TTC549 (cell line): ENCODE measurements at regions not wholly inside any gene's neighbourhood (a gene's known extent, or its start where the extent isn't known, plus 50 kb on each side); places are given as distances from the start of the nearest gene placed in this dataset.
"Not testable (repeated sequence)": the region's sequence is repeated elsewhere in the genome, so short reads cannot be mapped to it uniquely, and the experiment has no call there.

Source experiments
- FAIRE-seq: peaks from 2 replicates; lab custom pipeline; 2012; peaks lifted over from hg19 to GRCh38; lab: Jason Lieb, UNC

DNA sequence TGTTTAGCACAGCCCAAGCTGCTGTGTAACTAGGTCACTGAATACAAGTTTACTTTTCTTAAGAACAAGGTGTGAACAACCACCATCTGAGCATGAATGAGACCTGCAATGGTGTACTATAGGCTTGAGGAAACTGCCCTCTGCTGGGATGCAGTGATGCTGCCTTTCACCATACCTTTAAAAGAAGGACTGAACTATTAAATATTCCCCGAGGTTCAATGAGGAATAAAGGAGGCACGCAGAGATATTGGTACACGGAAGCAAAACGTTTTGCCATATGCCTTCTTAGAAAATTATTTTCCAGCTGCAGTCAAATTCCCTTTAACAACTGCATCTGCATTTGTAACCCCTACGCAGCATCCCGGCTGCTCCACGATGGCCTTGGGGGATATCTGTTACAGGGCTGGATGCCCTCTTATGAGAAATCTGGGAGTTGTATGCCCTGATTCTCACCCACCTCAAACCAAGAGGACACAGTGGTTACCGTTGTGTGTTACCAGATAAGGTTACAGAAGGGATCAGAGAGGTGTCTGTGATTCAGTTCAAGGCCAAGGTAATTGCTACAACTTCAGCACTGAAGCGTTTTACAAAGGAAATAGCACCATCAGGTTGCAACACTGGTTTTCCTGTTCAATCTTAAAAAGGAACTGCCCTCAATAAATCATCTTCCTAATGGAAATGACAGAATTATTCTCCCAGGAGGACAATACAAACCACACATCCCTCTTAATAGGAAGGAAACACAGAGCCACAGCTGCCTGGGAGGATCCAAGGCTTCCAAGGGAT lies 470.5 kb downstream of the LTN1 start:
- FAIRE-seq: no peak

DNA sequence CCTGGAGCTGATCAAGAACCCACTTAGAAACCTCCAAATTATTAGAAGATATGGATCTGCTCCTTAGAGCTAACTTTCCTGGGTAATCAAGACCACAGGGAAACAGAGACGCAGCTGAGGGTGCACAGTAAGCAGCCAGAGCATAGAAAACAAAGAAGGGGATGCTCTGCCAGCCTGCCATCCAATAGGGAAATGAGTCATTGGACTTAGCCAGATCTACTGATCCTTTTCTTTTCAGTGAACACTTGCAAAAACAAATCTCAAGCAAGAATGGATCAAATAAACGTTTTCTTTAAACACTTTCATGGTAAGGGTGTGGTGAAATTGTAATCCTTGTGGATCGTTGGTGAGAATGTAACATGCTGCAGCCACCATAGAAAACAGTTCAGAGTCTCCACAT lies 474.0 kb downstream of the LTN1 start:
- FAIRE-seq: no peak

GRCh38 chr21:28516991-28517592 lies 475.6 kb downstream of the LTN1 start:
- FAIRE-seq: no peak

DNA sequence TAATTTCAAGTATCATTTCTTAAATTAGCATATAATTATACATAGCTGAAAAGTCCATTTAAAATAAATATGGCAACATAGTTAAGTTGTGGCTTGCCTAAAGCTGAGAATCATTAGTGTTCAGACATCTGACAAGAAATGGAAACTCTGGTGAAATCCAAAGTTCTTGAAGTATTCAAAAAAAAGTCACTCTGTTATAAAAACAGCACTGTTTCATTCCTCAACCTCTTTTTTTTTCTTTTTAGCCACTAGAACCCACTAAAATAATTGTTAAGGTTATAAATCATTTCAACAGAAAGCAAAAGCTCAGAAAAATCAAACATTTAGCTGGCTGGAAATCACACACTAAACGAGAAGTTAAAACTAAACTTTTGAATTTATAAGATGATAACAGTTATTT lies 476.7 kb downstream of the LTN1 start:
- FAIRE-seq: no peak

GRCh38 chr21:28513428-28513827 lies 479.2 kb downstream of the LTN1 start:
- no peak for FAIRE-seq

- FAIRE-seq: no peak
These were observed 483.6 kb downstream of the LTN1 start for GRCh38 chr21:28509031-28509430.

- FAIRE-seq: no peak
These were observed 484.6 kb downstream of the LTN1 start for GRCh38 chr21:28508126-28508525.

DNA sequence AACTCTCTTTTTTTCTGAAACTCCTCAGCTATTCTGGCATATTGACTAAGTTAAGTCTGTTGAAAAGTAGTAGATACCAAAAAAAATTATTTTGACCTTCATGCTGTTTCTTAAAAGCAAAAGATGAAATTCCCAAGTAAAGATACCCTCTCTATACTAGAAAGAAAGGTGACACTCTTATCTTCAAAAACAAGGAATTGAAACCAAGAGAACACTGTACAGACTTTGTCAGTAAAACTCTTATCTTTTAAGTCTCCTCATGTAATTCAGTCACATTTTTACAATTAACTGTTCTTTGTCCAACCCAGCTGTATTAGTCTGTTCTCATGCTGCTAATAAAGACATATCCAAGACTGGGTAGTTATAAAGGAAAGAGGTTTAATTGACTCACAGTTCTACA lies 496.2 kb downstream of the LTN1 start:
- no peak for FAIRE-seq

DNA sequence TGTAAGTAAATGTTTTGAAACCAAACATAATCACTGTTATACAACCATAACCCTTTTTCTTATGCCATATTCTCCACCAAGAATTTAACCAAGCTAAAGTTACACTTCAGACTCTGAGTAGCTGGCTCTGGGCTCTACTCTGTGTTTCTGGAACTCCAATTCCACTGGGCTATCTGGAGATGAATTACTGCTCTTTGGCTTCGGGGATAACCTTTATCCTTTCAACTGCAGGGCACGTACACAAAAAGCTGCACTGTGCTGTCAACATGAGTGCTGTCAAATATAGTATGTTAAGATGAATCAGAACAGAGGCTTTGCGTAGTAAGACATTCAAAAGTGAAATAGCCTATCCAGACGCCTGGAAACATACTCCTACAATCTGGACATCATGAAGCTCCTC lies 500.6 kb downstream of the LTN1 start:
- FAIRE-seq: no peak

- FAIRE-seq: no peak
These were observed 502.8 kb downstream of the LTN1 start for GRCh38 chr21:28489821-28490350.

DNA sequence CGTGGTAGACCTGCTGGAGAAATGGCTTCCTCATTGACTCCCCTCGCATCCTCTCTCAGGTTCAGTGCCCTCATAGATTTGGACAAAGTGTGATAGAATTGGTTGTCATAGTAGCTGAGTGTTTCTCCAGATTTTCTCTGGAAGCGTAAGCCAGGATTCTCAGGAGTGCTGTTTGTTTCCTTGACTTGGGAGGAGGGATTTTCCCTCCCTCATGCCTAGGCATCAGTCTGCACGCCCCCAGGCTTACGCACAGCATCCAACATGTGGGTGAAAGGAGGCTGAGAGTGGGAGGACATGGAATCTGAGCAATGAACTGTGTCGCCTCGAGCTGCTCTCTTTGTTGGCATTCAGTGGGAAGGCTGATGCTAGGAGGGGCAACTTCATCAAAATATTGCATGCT lies 503.5 kb downstream of the LTN1 start:
- no peak for FAIRE-seq

DNA sequence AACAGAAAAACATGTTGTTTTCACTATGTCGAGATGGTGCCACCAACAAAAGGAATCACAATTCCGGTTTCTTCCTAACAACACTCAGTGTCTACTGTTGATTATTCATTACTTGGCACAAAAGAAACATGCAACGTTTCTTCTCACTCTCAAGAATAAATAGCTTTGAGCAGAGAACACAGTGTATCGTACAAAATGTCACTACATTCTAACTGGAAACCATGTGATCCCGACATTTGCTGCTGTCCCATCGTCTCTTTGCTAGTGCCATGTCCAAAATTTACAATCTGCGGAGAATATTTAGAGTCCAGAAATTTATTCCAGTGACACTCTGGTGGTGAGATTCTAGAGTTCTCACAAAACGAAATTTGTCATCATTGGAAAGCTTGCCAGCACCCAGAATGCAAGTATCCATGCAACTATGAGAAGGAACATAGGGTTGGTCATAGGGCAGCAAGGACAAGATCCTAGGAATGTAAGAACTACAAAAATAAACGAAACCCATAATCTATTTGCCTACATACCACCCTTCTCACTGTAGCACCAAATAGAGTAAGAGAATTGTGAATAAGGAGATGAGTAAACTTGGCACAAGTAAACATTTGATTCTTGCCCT lies 505.1 kb downstream of the LTN1 start:
- no peak for FAIRE-seq

DNA sequence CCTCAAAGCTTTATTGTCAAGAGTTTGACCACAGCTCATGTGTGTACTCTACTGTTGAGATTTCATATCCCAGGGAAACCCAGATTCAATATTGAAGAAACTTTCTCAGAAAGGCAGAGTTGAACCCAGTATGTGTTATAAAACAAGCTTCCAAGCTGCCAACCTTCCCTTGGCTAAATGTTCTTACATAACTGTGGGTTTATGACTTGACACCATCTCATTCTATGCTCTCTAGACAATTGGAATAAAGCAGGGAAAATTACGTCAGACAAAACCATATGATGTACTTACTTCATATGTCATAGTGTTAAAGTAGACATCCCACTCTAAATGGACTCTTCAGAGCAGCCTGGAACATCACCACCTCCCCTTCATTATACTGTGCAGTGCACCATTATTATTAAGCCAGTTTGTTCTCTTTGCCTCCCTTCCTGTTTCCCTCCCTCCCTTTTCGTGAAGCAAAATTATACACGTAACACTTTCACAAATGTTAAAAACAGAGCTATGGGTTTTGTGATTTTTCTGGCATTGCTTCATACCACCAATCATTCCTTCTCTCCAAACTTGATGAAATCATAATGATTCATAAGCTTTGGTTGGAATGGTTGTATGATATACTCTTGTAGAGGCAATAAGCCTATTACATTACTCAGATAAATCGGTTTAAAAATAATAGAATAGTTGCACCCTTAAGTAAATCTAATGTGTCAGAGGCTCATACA lies 507.2 kb downstream of the LTN1 start:
- no peak for FAIRE-seq

- no peak for FAIRE-seq
These were observed 509.2 kb downstream of the LTN1 start for GRCh38 chr21:28483301-28484035.

DNA sequence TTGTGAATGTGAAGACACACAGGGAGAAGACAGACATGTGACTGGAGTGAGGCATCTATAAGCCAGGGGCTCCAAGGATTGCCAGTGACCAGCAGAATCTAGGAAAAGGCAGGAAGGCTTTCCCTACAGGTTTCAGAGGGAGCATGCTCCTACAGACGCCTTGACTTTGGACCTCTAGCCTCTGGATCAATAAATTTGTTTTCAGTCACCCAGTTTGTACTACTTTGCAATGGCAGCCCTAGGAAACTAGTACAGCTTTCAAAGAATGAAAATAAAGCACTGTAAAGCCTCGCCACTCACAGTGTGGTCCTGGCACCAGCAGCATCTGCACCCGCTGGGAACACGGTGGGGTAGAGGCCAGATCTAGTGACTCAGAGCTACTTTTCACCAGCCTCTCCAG lies 510.0 kb downstream of the LTN1 start:
- FAIRE-seq: no peak

DNA sequence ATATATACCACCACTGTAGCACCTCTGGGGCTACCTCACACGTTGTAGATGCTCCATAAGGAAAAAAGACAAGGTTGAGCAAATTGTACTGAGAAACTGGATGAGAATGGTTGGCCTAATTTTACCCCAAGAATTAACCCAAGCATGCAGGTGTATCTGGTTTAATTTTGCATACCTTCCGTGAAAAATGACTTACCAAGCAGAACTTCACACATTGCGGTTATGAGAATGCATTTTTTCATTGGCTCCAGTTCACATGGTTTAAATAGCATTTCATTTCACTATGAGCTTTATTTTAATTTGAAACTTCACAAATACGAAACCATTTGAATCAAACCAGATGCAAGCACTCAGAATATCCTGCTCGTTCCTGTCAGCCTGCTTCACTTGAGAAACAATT lies 512.2 kb downstream of the LTN1 start:
- FAIRE-seq: no peak

GRCh38 chr21:28473530-28474220 lies 519.0 kb downstream of the LTN1 start:
- FAIRE-seq: no peak

GRCh38 chr21:28472543-28472942 lies 520.1 kb downstream of the LTN1 start:
- not testable (repeated sequence) for FAIRE-seq

DNA sequence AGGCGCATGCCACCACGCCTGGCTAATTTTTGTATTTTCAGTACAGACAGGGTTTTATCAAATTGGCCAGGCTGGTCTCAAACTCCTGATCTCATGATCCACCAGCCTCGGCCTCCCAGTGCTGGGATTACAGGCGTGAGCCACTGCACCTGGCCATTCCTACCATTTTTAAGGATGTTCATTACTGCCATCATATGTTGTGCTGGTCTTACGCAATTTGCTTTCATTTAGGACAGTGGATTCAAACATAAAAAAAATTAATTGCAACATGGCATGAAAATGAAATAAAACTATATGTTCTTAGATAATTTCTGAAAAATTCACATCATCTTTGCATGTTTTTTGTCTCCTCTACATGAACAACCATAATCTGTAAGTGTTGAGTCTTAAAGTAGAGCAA lies 527.7 kb downstream of the LTN1 start:
- no peak for FAIRE-seq

DNA sequence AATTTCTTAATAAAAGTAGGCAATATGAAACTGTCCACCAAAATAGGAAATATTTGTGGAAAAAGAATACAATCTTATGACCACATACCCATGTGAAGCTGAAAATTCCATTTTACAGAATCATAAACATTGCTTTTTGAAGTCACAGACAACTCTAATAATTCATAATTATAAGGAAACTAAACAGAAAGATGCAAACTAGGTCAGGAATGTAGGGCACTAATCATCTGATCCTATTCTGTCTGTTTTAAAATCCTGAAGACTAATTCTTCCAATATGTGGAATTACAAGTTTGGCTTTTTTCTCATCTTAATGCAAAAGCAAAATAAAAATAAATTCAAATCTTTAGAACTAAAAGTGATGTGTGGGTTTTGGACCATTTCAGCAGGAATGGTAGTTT lies 528.6 kb downstream of the LTN1 start:
- FAIRE-seq: no peak

DNA sequence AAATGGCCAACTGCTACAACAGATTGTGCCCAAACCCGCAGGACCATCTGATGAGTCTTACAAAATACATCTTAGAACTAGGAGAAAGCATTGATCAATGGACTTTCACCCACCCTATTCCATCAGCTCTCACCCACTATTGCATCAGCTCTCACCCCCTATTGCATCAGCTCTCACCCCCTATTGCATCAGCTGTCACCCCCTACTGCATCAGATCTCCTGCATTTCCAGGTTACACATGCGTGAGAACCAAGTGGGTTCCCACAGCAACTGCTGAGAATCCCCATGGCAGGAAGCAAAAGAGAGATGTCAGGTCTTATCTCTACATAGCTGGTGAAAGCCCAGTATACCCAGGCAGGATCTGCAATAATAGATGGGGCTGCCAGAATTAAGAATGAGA lies 533.5 kb downstream of the LTN1 start:
- no peak for FAIRE-seq

DNA sequence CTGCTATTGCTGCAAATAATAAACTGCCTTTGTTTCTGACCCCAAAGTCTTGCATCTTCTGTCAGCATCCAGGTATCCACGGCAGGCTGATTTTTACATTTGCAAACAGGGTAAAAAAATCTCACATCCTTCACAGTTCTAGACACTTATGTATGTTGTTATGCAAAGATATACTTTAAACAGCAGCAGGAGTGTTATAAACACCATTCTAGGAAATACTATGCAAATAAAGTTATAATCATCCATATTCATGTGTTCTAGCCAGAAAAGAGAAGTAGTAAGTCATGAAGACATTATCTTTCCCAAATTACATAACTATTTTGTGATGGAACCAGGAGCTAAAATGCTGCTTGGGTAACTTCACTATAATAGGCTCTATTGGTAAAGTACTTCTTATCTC lies 534.2 kb downstream of the LTN1 start:
- FAIRE-seq: no peak
